IMR-90 (cell line): ENCODE measurements at regions not wholly inside any gene's neighbourhood (a gene's known extent, or its start where the extent isn't known, plus 50 kb on each side); places are given as distances from the start of the nearest gene placed in this dataset.

Experiments
- ATAC-seq: fragments of 200-7000 bp; cut with Tn5 transposase; 2 replicates; pipeline ENCODE4 v1.9.1; 2020; ENCODE audit warnings: low read depth, mild to moderate bottlenecking, moderate library complexity
- BruUV-seq: library from RNA; stranded (reverse); fragments of 400-500 nt; replicated peaks from 2 replicates; lab custom pipeline; 2021; lab: Mats Ljungman, UMichigan
- CTCF ChIA-PET: fragments of 300-600 bp; formaldehyde crosslinking; extraction: SDS; loops from one replicate; lab custom pipeline; 2021; ENCODE audit warnings: antibody characterized with exemption; lab: Yijun Ruan, JAX
- POLR2A ChIA-PET: fragments of 300-600 bp; sonication (Branson Sonifier 250); formaldehyde crosslinking; loops from one replicate; lab custom pipeline; 2022; ENCODE audit warnings: antibody characterized with exemption; ENCODE audit not compliant: unreplicated experiment; lab: Charles Lee
- DNase-seq: peaks from one replicate; pipeline ENCODE4 v3.0.0; 2013
- H2AFZ ChIP-seq: replicated peaks from 2 replicates; pipeline ENCODE3; 2013; ENCODE audit warnings: low read length, mild to moderate bottlenecking; ENCODE audit not compliant: poor library complexity
- H2AK5ac ChIP-seq: 2 replicates; pipeline ENCODE4 v1.6.1; 2013; ENCODE audit warnings: low read depth, low read length, inconsistent platforms
- H2AK9ac ChIP-seq: replicated peaks from 2 replicates; pipeline ENCODE3; 2013; ENCODE audit warnings: mild to moderate bottlenecking, low read depth, low read length, moderate library complexity; ENCODE audit not compliant: poor library complexity
- H2BK120ac ChIP-seq: 2 replicates; pipeline ENCODE4 v1.6.1; 2013; ENCODE audit warnings: low read depth, low read length, inconsistent platforms
- H2BK15ac ChIP-seq: 3 replicates; pipeline ENCODE4 v1.6.1; 2013; ENCODE audit warnings: low read depth, low read length, inconsistent platforms
- H2BK20ac ChIP-seq: 2 replicates; pipeline ENCODE4 v1.6.1; 2013; ENCODE audit warnings: low read depth, mild to moderate bottlenecking, inconsistent platforms, low read length, moderate library complexity
- H2BK5ac ChIP-seq: 2 replicates; pipeline ENCODE4 v1.6.1; 2013; ENCODE audit warnings: mild to moderate bottlenecking, low read depth, low read length, inconsistent platforms; ENCODE audit not compliant: poor library complexity, severe bottlenecking
- H3K14ac ChIP-seq: replicated peaks from 2 replicates; pipeline ENCODE4 v1.6.1; 2013; ENCODE audit warnings: low read depth, low read length, inconsistent platforms
- H3K18ac ChIP-seq: 2 replicates; pipeline ENCODE4 v1.6.1; 2013; ENCODE audit warnings: low read depth, low read length, control low read depth
- H3K23ac ChIP-seq: 2 replicates; pipeline ENCODE4 v1.6.1; 2013; ENCODE audit warnings: low read depth, low read length, inconsistent platforms
- H3K27ac ChIP-seq: 2 replicates; pipeline ENCODE4 v1.5.1; 2013; ENCODE audit warnings: mild to moderate bottlenecking, control low read depth, low read length; ENCODE audit not compliant: insufficient read depth
- H3K27me3 ChIP-seq: 2 replicates; pipeline ENCODE4 v1.6.1; 2013; ENCODE audit warnings: low read length; ENCODE audit not compliant: control insufficient read depth, insufficient read depth
- H3K36me3 ChIP-seq: 2 replicates; pipeline ENCODE4 v1.6.1; 2013; ENCODE audit warnings: low read length, mixed read lengths; ENCODE audit not compliant: control insufficient read depth, insufficient read depth
- H3K4ac ChIP-seq: 2 replicates; pipeline ENCODE4 v1.6.1; 2013; ENCODE audit warnings: low read depth, low read length, inconsistent platforms
- H3K4me1 ChIP-seq: 2 replicates; pipeline ENCODE4 v1.6.1; 2013; ENCODE audit warnings: low read length, mixed read lengths; ENCODE audit not compliant: control insufficient read depth, insufficient read depth
- H3K4me2 ChIP-seq: 2 replicates; pipeline ENCODE4 v1.6.1; 2013; ENCODE audit warnings: low read depth, mild to moderate bottlenecking, control low read depth, low read length, moderate library complexity
- H3K4me3 ChIP-seq: 2 replicates; pipeline ENCODE4 v1.5.1; 2013; ENCODE audit warnings: low read depth, mild to moderate bottlenecking, control low read depth, low read length, moderate library complexity; ENCODE audit not compliant: insufficient read depth
- H3K56ac ChIP-seq: 2 replicates; pipeline ENCODE4 v1.6.1; 2013; ENCODE audit warnings: low read length, inconsistent platforms; ENCODE audit not compliant: insufficient read depth; ENCODE audit errors: extremely low read depth
- H3K79me1 ChIP-seq, 2 experiments: 2 replicates each; pipeline ENCODE4 v1.6.1; 2013; ENCODE audit warnings: low read length in 2 of 2, inconsistent platforms in 1 of 2, low read depth in 1 of 2
- H3K9ac ChIP-seq: 2 replicates; pipeline ENCODE4 v1.6.1; 2013; ENCODE audit warnings: low read depth, low read length, control low read depth
- H3K9me1 ChIP-seq: 2 replicates; pipeline ENCODE4 v1.6.1; 2013; ENCODE audit warnings: low read length, inconsistent platforms; ENCODE audit not compliant: insufficient read depth
- H3K9me3 ChIP-seq: 2 replicates; pipeline ENCODE4 v1.6.1; 2013; ENCODE audit warnings: low read length; ENCODE audit not compliant: control insufficient read depth, insufficient read depth
- H4K20me1 ChIP-seq: 2 replicates; pipeline ENCODE4 v1.6.1; 2013; ENCODE audit warnings: low read length, inconsistent platforms; ENCODE audit not compliant: insufficient read depth
- H4K5ac ChIP-seq: 2 replicates; pipeline ENCODE4 v1.6.1; 2013; ENCODE audit warnings: mild to moderate bottlenecking, low read depth, low read length, control low read depth
- H4K8ac ChIP-seq, 2 experiments: 2 replicates each; pipeline ENCODE4 v1.6.1; 2013; ENCODE audit warnings: low read depth in 2 of 2, low read length in 2 of 2, control low read depth in 1 of 2, inconsistent platforms in 1 of 2
- H4K91ac ChIP-seq: 2 replicates; pipeline ENCODE4 v1.6.1; 2013; ENCODE audit warnings: low read depth, low read length, inconsistent platforms; ENCODE audit not compliant: insufficient read depth
- BHLHE40 ChIP-seq: fragments of 150-350 bp; IDR thresholded peaks from 2 replicates; pipeline ENCODE4 v1.6.1; 2016; ENCODE audit warnings: mild to moderate bottlenecking, low read depth, low read length
- CEBPB ChIP-seq: IDR thresholded peaks from 2 replicates; pipeline ENCODE4 v1.6.1; 2012; ENCODE audit warnings: low read depth, low read length, improper control_type of control experiment
- CHD1 ChIP-seq: IDR thresholded peaks from 2 replicates; pipeline ENCODE4 v1.6.1; 2012; ENCODE audit warnings: low read depth, low read length, improper control_type of control experiment
- MAFK ChIP-seq: IDR thresholded peaks from 2 replicates; pipeline ENCODE4 v1.6.1; 2012; ENCODE audit warnings: low read depth, low read length, improper control_type of control experiment
- MAZ ChIP-seq: IDR thresholded peaks from 2 replicates; pipeline ENCODE4 v1.6.1; 2012; ENCODE audit warnings: low read depth, mild to moderate bottlenecking, low read length, improper control_type of control experiment, moderate library complexity, borderline replicate concordance
- NFE2L2 ChIP-seq: fragments of 150-350 bp; IDR thresholded peaks from 2 replicates; pipeline ENCODE4 v1.6.1; 2016; ENCODE audit warnings: low read depth, mild to moderate bottlenecking, low read length
- POLR2A ChIP-seq: IDR thresholded peaks from 2 replicates; pipeline ENCODE4 v1.6.1; 2012; ENCODE audit warnings: mild to moderate bottlenecking, low read depth, low read length
- RAD21 ChIP-seq: IDR thresholded peaks from 2 replicates; pipeline ENCODE4 v1.6.1; 2012; ENCODE audit warnings: low read length, improper control_type of control experiment
- RCOR1 ChIP-seq: IDR thresholded peaks from 2 replicates; pipeline ENCODE4 v1.6.1; 2012; ENCODE audit warnings: mild to moderate bottlenecking, low read length, improper control_type of control experiment; ENCODE audit not compliant: insufficient replicate concordance
- RFX5 ChIP-seq: IDR thresholded peaks from 2 replicates; pipeline ENCODE4 v1.8.0; 2012; ENCODE audit warnings: low read depth, mild to moderate bottlenecking, low read length, moderate library complexity
- SMC3 ChIP-seq: fragments of 150-350 bp; IDR thresholded peaks from 2 replicates; pipeline ENCODE4 v1.6.1; 2016; ENCODE audit warnings: low read depth, mild to moderate bottlenecking, antibody characterized with exemption, low read length, moderate library complexity
- WGBS, 2 experiments: methylation state at CpG; one replicate each; pipeline versions ENCODE4 v1.1.5 to v1.1.7; 2013; ENCODE audit warnings: missing lambda C conversion rate in 2 of 2; ENCODE audit not compliant: insufficient read length in 1 of 2; ENCODE audit errors: extremely low coverage in 2 of 2; 5-methylcytosine and 5-hydroxymethylcytosine counted together
- dilution Hi-C: fragments of 300-500 bp; cut with HindIII; formaldehyde crosslinking; loops from one replicate; pipeline ENCODE4 v1.14.3; 2018; ENCODE audit warnings: low sequenced_read_pairs; ENCODE audit not compliant: unreplicated experiment
- in situ Hi-C: fragments of 300-500 bp; cut with MboI; formaldehyde crosslinking; loops from 3 replicates; pipeline ENCODE4 v1.14.3; 2019; ENCODE audit warnings: low sequenced_read_pairs, inconsistent platforms, mixed read lengths
- intact Hi-C: fragments of 100-400 bp; cut with micrococcal nuclease; formaldehyde crosslinking; loops from 2 replicates; pipeline ENCODE4 v1.10.0; 2022
- TF ChIP-seq, protein P1 (sequence below): conservative IDR thresholded peaks from 2 replicates; pipeline ENCODE4 v1.5.1; 2012; ENCODE audit warnings: mild to moderate bottlenecking, low read depth, low read length, improper control_type of control experiment

- no peak overlapping the region for H2BK120ac ChIP-seq
- TF ChIP-seq MAFK: no peak
- TF ChIP-seq RCOR1: no peak
- no peak for TF ChIP-seq MAZ
- TF ChIP-seq, protein P1, sequence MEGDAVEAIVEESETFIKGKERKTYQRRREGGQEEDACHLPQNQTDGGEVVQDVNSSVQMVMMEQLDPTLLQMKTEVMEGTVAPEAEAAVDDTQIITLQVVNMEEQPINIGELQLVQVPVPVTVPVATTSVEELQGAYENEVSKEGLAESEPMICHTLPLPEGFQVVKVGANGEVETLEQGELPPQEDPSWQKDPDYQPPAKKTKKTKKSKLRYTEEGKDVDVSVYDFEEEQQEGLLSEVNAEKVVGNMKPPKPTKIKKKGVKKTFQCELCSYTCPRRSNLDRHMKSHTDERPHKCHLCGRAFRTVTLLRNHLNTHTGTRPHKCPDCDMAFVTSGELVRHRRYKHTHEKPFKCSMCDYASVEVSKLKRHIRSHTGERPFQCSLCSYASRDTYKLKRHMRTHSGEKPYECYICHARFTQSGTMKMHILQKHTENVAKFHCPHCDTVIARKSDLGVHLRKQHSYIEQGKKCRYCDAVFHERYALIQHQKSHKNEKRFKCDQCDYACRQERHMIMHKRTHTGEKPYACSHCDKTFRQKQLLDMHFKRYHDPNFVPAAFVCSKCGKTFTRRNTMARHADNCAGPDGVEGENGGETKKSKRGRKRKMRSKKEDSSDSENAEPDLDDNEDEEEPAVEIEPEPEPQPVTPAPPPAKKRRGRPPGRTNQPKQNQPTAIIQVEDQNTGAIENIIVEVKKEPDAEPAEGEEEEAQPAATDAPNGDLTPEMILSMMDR: no peak
- no peak for TF ChIP-seq NFE2L2
- no peak for TF ChIP-seq RAD21
- TF ChIP-seq POLR2A: no peak
- no peak for TF ChIP-seq CHD1
- TF ChIP-seq RFX5: no peak
- TF ChIP-seq SMC3: no peak
- no peak for TF ChIP-seq CEBPB
- TF ChIP-seq BHLHE40: no peak
- H2BK5ac ChIP-seq: no peak overlapping the region
- H3K27me3 ChIP-seq: no peaks in the 10 kb centered on the region
- no peak overlapping the region for H3K18ac ChIP-seq
- no peak overlapping the region for H3K4me3 ChIP-seq
- H3K9me3 ChIP-seq: no peaks in the 10 kb centered on the region
- no peak overlapping the region for H2AK9ac ChIP-seq
- no peaks in the 10 kb centered on the region for H3K79me1 ChIP-seq
- DNase-seq (no peak), ATAC-seq (no peak)
- H3K9ac ChIP-seq: no peak overlapping the region
- no peak overlapping the region for H3K27ac ChIP-seq
- no peak overlapping the region for H2BK15ac ChIP-seq
- H2BK20ac ChIP-seq: no peak overlapping the region
- H2AK5ac ChIP-seq: no peak overlapping the region
- no CpG with 5 or more reads among the region's 2 CpGs for WGBS, 2 experiments
- CTCF ChIA-PET: no interaction called here
- H3K9me1 ChIP-seq: no peaks in the 10 kb centered on the region
- dilution Hi-C loops: no loop called here
- no peak overlapping the region for H3K4me2 ChIP-seq
- H4K8ac ChIP-seq: no peak overlapping the region
- no peak overlapping the region for H3K23ac ChIP-seq
- no peaks in the 10 kb centered on the region for H3K36me3 ChIP-seq
- H3K4ac ChIP-seq: no peak overlapping the region
- no peak overlapping the region for H3K56ac ChIP-seq
- H3K14ac ChIP-seq: no peak overlapping the region
- no peaks in the 10 kb centered on the region for H3K4me1 ChIP-seq
- POLR2A ChIA-PET: no interaction called here
- no TSS peak for BruUV-seq
- in situ Hi-C loops: no loop called here
- no peak overlapping the region for H4K5ac ChIP-seq
- H4K20me1 ChIP-seq: no peaks in the 10 kb centered on the region
- H2AFZ ChIP-seq: no peak overlapping the region
- H4K91ac ChIP-seq: no peak overlapping the region
- intact Hi-C loops: no loop called here
Observed at GRCh38 chr1:70892140-70892539, 155.5 kb downstream of the PTGER3 start.
